NT2/D1 (cell line): ENCODE measurements at regions not wholly inside any gene's neighbourhood (a gene's known extent, or its start where the extent isn't known, plus 50 kb on each side); places are given as distances from the start of the nearest gene placed in this dataset.

ENCODE experiments used
- YY1 ChIP-seq: IDR thresholded peaks from 2 replicates; pipeline ENCODE4 v1.6.1; 2011; ENCODE audit not compliant: insufficient read length, insufficient read depth
- ZNF274 ChIP-seq: IDR thresholded peaks from 2 replicates; pipeline ENCODE4 v1.6.1; 2011; ENCODE audit warnings: mild to moderate bottlenecking, low read depth, low read length

- TF ChIP-seq ZNF274 = no peak
- no peak for TF ChIP-seq YY1
These were observed 74.6 kb upstream of the LYZL2 start for GRCh38 chr10:30704026-30704600.
